ENCODE measurements at regions not wholly inside any gene's neighbourhood (a gene's known extent, or its start where the extent isn't known, plus 50 kb on each side); places are given as distances from the start of the nearest gene placed in this dataset.

- TF ChIP-seq, protein P1, sequence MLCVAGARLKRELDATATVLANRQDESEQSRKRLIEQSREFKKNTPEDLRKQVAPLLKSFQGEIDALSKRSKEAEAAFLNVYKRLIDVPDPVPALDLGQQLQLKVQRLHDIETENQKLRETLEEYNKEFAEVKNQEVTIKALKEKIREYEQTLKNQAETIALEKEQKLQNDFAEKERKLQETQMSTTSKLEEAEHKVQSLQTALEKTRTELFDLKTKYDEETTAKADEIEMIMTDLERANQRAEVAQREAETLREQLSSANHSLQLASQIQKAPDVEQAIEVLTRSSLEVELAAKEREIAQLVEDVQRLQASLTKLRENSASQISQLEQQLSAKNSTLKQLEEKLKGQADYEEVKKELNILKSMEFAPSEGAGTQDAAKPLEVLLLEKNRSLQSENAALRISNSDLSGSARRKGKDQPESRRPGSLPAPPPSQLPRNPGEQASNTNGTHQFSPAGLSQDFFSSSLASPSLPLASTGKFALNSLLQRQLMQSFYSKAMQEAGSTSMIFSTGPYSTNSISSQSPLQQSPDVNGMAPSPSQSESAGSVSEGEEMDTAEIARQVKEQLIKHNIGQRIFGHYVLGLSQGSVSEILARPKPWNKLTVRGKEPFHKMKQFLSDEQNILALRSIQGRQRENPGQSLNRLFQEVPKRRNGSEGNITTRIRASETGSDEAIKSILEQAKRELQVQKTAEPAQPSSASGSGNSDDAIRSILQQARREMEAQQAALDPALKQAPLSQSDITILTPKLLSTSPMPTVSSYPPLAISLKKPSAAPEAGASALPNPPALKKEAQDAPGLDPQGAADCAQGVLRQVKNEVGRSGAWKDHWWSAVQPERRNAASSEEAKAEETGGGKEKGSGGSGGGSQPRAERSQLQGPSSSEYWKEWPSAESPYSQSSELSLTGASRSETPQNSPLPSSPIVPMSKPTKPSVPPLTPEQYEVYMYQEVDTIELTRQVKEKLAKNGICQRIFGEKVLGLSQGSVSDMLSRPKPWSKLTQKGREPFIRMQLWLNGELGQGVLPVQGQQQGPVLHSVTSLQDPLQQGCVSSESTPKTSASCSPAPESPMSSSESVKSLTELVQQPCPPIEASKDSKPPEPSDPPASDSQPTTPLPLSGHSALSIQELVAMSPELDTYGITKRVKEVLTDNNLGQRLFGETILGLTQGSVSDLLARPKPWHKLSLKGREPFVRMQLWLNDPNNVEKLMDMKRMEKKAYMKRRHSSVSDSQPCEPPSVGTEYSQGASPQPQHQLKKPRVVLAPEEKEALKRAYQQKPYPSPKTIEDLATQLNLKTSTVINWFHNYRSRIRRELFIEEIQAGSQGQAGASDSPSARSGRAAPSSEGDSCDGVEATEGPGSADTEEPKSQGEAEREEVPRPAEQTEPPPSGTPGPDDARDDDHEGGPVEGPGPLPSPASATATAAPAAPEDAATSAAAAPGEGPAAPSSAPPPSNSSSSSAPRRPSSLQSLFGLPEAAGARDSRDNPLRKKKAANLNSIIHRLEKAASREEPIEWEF (IDR thresholded peaks at IDR 0.05; ENCODE audit: insufficient replicate concordance, low read depth, low read length) = no peak
- TF ChIP-seq RCOR1 (conservative IDR thresholded peaks at IDR 0.05; ENCODE audit: low read depth, low read length) (no peak), SIX5 (IDR thresholded peaks at IDR 0.05; ENCODE audit: low read depth, low read length, severe bottlenecking) (no peak), STAT3 (IDR thresholded peaks at IDR 0.05; ENCODE audit: low read depth, low read length) (no peak), PBX3 (IDR thresholded peaks at IDR 0.05; ENCODE audit: insufficient replicate concordance, low read depth, low read length) (no peak)
Measured at GRCh38 chr9:28101509-28101908, 528.2 kb upstream of the C9orf72 start (continued).

DNA sequence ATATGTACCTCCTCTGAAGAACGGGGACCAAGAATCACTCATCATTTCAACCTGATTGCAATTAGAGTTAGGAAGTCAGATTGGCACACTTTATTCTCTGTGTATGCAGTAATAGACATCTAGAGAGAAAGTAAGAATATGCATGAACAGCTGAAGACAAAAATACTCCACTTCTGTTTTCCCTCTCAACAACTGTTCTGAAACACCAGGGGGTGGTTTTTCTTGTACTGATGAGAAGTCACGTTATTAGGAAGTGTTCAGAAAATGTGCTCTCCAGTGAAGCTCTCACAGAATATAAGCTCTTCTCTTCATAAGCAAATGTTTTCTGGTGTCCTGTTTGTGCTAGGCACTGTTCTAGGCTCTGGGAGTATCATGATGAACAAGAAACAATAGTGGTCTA, 531.7 kb upstream of the C9orf72 start:
- no peaks in the 10 kb centered on the region for H3K4me1 ChIP-seq (ENCODE audit: control insufficient read depth, insufficient read depth, low read length)
- TF ChIP-seq RUNX3 (IDR thresholded peaks at IDR 0.05; ENCODE audit: low read length) = no peak
- TF ChIP-seq TBL1XR1 (IDR thresholded peaks at IDR 0.05; ENCODE audit: low read depth, low read length) = no peak
- no peak for TF ChIP-seq HCFC1 (IDR thresholded peaks at IDR 0.05; ENCODE audit: low read length)
- no peak for TF ChIP-seq BMI1 (IDR thresholded peaks at IDR 0.05; ENCODE audit: borderline replicate concordance)
- TF ChIP-seq, protein P2, sequence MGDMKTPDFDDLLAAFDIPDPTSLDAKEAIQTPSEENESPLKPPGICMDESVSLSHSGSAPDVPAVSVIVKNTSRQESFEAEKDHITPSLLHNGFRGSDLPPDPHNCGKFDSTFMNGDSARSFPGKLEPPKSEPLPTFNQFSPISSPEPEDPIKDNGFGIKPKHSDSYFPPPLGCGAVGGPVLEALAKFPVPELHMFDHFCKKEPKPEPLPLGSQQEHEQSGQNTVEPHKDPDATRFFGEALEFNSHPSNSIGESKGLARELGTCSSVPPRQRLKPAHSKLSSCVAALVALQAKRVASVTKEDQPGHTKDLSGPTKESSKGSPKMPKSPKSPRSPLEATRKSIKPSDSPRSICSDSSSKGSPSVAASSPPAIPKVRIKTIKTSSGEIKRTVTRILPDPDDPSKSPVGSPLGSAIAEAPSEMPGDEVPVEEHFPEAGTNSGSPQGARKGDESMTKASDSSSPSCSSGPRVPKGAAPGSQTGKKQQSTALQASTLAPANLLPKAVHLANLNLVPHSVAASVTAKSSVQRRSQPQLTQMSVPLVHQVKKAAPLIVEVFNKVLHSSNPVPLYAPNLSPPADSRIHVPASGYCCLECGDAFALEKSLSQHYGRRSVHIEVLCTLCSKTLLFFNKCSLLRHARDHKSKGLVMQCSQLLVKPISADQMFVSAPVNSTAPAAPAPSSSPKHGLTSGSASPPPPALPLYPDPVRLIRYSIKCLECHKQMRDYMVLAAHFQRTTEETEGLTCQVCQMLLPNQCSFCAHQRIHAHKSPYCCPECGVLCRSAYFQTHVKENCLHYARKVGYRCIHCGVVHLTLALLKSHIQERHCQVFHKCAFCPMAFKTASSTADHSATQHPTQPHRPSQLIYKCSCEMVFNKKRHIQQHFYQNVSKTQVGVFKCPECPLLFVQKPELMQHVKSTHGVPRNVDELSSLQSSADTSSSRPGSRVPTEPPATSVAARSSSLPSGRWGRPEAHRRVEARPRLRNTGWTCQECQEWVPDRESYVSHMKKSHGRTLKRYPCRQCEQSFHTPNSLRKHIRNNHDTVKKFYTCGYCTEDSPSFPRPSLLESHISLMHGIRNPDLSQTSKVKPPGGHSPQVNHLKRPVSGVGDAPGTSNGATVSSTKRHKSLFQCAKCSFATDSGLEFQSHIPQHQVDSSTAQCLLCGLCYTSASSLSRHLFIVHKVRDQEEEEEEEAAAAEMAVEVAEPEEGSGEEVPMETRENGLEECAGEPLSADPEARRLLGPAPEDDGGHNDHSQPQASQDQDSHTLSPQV (IDR thresholded peaks at IDR 0.05) = no peak
- no peak for TF ChIP-seq MTA2 (IDR thresholded peaks at IDR 0.05; ENCODE audit: low read depth)
- ChIA-PET POLR2A (no interaction called here), SMC1A (ENCODE audit: uncharacterized antibody, unreplicated experiment) (no interaction called here), RAD21 (ENCODE audit: unreplicated experiment) (no interaction called here), CTCF (no interaction called here)
- no peaks in the 10 kb centered on the region for H3K79me2 ChIP-seq (ENCODE audit: control insufficient read depth, insufficient read depth, low read length)
- H2AFZ ChIP-seq (ENCODE audit: control insufficient read depth, low read depth, low read length) = no peak overlapping the region
- in situ Hi-C loops (cut with MboI) (no loop called here), intact Hi-C loops (cut with micrococcal nuclease; ENCODE audit: unreplicated experiment) (loop anchor here (2.0 kb wide), 1 partner anchor 16 kb away; no protein-coding TSS in a partner anchor)
- ATAC-seq (no peak), FAIRE-seq (no peak), DNase-seq (ENCODE audit: low read depth, low spot score) (no peak)
- no peak overlapping the region for H3K9ac ChIP-seq (ENCODE audit: control insufficient read depth, insufficient read depth, low read length)
- H3K4me2 ChIP-seq (ENCODE audit: control insufficient read depth, insufficient read depth) = no peak overlapping the region
- no peaks in the 10 kb centered on the region for H3K9me3 ChIP-seq (replicated peaks; ENCODE audit: control insufficient read depth, insufficient read depth, low read length)
- no peaks in the 10 kb centered on the region for H3K27me3 ChIP-seq (replicated peaks in 1 of 2; ENCODE audit: control insufficient read depth in 2 of 2, insufficient read depth in 2 of 2, low read length in 1 of 2)
- no peak overlapping the region for H3K27ac ChIP-seq (ENCODE audit: control insufficient read depth, insufficient read depth)
- no peak overlapping the region for H3K4me3 ChIP-seq
- no TSS peak for BruUV-seq (replicated peaks)
- H4K20me1 ChIP-seq (ENCODE audit: control insufficient read depth, insufficient read depth) = no peaks in the 10 kb centered on the region
- WGBS (ENCODE audit: insufficient coverage, insufficient replicate concordance, low lambda C conversion rate, missing lambda C conversion rate) = 0% methylated on average over 2 of the region's 2 CpGs
- H3K36me3 ChIP-seq (ENCODE audit: control insufficient read depth in 2 of 2, insufficient read depth in 2 of 2, low read length in 1 of 2) = no peaks in the 10 kb centered on the region
